B cell (primary cell): ENCODE measurements at regions not wholly inside any gene's neighbourhood (a gene's known extent, or its start where the extent isn't known, plus 50 kb on each side); places are given as distances from the start of the nearest gene placed in this dataset.

Source experiments
- EZH2 ChIP-seq: IDR thresholded peaks from 2 replicates; pipeline ENCODE4 v1.6.1; 2012; ENCODE audit warnings: borderline replicate concordance, low read depth, mild to moderate bottlenecking, moderate library complexity, low read length; ENCODE audit not compliant: insufficient read depth, poor library complexity, severe bottlenecking
- TF ChIP-seq, protein P1 (sequence below): fragments of 200-600 bp; IDR thresholded peaks from one replicate; pipeline ENCODE4 v1.8.0; 2022; ENCODE audit warnings: antibody characterized with exemption, mild to moderate bottlenecking

DNA sequence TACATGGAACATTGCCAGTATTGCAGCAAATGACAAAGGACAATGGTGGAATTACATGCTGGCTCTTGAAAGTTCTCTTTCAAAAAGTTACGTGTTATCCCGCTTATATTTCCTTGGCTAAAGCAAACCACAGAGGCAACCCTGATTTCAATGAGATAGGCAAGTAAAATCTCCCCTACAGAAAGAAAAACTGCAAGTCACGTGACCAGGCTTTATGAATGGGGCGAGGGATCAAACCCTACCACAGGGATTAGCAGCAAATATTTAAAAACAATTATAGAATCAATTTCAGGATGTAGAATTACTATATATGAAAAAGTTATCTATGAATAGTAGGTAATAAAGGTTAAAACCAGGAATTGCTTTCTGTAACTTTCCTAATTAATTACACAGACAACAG lies 603.4 kb upstream of the GBE1 start:
- TF ChIP-seq, protein P1, sequence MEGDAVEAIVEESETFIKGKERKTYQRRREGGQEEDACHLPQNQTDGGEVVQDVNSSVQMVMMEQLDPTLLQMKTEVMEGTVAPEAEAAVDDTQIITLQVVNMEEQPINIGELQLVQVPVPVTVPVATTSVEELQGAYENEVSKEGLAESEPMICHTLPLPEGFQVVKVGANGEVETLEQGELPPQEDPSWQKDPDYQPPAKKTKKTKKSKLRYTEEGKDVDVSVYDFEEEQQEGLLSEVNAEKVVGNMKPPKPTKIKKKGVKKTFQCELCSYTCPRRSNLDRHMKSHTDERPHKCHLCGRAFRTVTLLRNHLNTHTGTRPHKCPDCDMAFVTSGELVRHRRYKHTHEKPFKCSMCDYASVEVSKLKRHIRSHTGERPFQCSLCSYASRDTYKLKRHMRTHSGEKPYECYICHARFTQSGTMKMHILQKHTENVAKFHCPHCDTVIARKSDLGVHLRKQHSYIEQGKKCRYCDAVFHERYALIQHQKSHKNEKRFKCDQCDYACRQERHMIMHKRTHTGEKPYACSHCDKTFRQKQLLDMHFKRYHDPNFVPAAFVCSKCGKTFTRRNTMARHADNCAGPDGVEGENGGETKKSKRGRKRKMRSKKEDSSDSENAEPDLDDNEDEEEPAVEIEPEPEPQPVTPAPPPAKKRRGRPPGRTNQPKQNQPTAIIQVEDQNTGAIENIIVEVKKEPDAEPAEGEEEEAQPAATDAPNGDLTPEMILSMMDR: no peak
- no peak for TF ChIP-seq EZH2
